KMS-11 (cell line): ENCODE measurements at regions not wholly inside any gene's neighbourhood (a gene's known extent, or its start where the extent isn't known, plus 50 kb on each side); places are given as distances from the start of the nearest gene placed in this dataset.

ENCODE experiments used
- H2AFZ ChIP-seq: fragments of 200-600 bp; sonication (generic); 2 replicates; pipeline ENCODE4 v1.6.1; 2016; ENCODE audit warnings: antibody characterized with exemption, mixed run types, low read depth
- H3K27ac ChIP-seq: fragments of 200-600 bp; sonication (generic); 2 replicates; pipeline ENCODE4 v1.6.1; 2016; ENCODE audit warnings: mild to moderate bottlenecking, mixed run types
- H3K27me3 ChIP-seq: fragments of 200-600 bp; sonication (generic); 2 replicates; pipeline ENCODE4 v1.6.1; 2017; ENCODE audit warnings: mild to moderate bottlenecking, low read depth, mixed run types, moderate library complexity; ENCODE audit not compliant: insufficient read depth
- H3K36me3 ChIP-seq: fragments of 200-600 bp; sonication (generic); 2 replicates; pipeline ENCODE4 v1.6.1; 2017; ENCODE audit warnings: mild to moderate bottlenecking, mixed run types; ENCODE audit not compliant: insufficient read depth
- H3K4me1 ChIP-seq: fragments of 200-600 bp; sonication (generic); 2 replicates; pipeline ENCODE4 v1.6.1; 2016; ENCODE audit warnings: mild to moderate bottlenecking, low read depth, mixed run types; ENCODE audit not compliant: poor library complexity, severe bottlenecking
- H3K4me2 ChIP-seq: fragments of 200-600 bp; sonication (generic); 2 replicates; pipeline ENCODE4 v1.7.0; 2016; ENCODE audit warnings: mild to moderate bottlenecking, mixed run types
- H3K4me3 ChIP-seq: fragments of 200-600 bp; sonication (generic); IDR thresholded peaks from 2 replicates; pipeline ENCODE4 v1.6.1; 2017; ENCODE audit warnings: low read depth, low read length, mixed read lengths; ENCODE audit not compliant: insufficient read depth
- H3K79me2 ChIP-seq: fragments of 200-600 bp; sonication (generic); 2 replicates; pipeline ENCODE4 v1.6.1; 2016; ENCODE audit warnings: low read depth, mixed run types; ENCODE audit not compliant: insufficient read depth
- H3K9ac ChIP-seq: fragments of 200-600 bp; sonication (generic); 2 replicates; pipeline ENCODE4 v1.6.1; 2016; ENCODE audit warnings: mild to moderate bottlenecking, mixed run types
- H4K20me1 ChIP-seq: fragments of 200-600 bp; sonication (generic); 2 replicates; pipeline ENCODE4 v1.6.1; 2016; ENCODE audit warnings: mild to moderate bottlenecking, mixed run types; ENCODE audit not compliant: insufficient read depth
- TF ChIP-seq, protein P1 (sequence below): fragments of 200-600 bp; sonication (generic); conservative IDR thresholded peaks from 2 replicates; pipeline ENCODE4 v1.6.1; 2017; ENCODE audit warnings: low read depth, mild to moderate bottlenecking, antibody characterized with exemption, low read length, moderate library complexity, mixed read lengths

DNA sequence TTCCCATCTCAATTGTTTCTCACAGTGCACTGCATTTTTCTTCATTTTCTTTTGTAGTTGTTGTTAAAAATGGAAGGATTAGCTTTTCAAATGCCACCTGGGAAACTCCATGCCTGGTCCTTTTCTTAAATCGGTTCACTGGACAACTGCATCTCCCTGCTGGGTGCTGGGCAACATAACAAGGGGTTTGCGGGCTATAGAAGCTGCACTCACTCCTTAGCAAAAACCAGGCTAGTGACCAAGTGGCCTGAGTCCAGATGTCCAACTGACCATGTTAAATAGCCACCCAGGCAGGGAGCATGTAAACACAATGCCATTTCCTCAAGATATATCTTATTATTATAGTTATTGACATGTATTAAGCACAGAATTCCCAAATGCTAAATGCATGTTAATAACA is 264.9 kb downstream of the ICOS start:
- H3K4me3 ChIP-seq, result no peak overlapping the region
- no peak overlapping the region for H3K27ac ChIP-seq
- no peaks in the 10 kb centered on the region for H3K36me3 ChIP-seq
- H3K79me2 ChIP-seq, result no peaks in the 10 kb centered on the region
- no peak overlapping the region for H3K9ac ChIP-seq
- no peaks in the 10 kb centered on the region for H4K20me1 ChIP-seq
- TF ChIP-seq, protein P1, sequence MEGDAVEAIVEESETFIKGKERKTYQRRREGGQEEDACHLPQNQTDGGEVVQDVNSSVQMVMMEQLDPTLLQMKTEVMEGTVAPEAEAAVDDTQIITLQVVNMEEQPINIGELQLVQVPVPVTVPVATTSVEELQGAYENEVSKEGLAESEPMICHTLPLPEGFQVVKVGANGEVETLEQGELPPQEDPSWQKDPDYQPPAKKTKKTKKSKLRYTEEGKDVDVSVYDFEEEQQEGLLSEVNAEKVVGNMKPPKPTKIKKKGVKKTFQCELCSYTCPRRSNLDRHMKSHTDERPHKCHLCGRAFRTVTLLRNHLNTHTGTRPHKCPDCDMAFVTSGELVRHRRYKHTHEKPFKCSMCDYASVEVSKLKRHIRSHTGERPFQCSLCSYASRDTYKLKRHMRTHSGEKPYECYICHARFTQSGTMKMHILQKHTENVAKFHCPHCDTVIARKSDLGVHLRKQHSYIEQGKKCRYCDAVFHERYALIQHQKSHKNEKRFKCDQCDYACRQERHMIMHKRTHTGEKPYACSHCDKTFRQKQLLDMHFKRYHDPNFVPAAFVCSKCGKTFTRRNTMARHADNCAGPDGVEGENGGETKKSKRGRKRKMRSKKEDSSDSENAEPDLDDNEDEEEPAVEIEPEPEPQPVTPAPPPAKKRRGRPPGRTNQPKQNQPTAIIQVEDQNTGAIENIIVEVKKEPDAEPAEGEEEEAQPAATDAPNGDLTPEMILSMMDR, result no peak
- H2AFZ ChIP-seq, result no peak overlapping the region
- H3K4me1 ChIP-seq, result no peaks in the 10 kb centered on the region
- no peaks in the 10 kb centered on the region for H3K27me3 ChIP-seq
- H3K4me2 ChIP-seq, result no peak overlapping the region

DNA sequence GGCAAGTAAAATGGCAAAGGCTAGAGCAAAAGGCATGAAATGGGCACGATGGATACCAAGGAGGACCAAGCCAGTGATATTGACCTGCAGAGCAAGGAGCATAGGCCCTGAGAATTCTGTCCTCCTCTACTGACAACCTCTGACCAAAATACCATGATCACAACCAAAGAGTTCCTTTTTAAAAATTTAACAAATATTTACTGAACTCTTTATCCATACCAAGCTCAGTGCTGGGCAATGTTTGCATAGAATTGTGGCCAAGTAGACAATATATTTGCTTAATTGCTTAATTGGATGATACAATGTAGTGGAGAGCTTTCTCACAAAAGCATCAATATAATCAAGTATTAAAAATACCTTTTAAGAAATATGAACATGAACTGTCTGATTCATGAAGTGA is 265.7 kb downstream of the ICOS start:
- H3K27ac ChIP-seq, result no peak overlapping the region
- no peak overlapping the region for H3K4me2 ChIP-seq
- no peaks in the 10 kb centered on the region for H3K27me3 ChIP-seq
- H3K79me2 ChIP-seq, result no peaks in the 10 kb centered on the region
- no peak overlapping the region for H3K4me3 ChIP-seq
- no peak overlapping the region for H3K9ac ChIP-seq
- no peak overlapping the region for H2AFZ ChIP-seq
- TF ChIP-seq, protein P1, result no peak
- no peaks in the 10 kb centered on the region for H3K36me3 ChIP-seq
- no peaks in the 10 kb centered on the region for H3K4me1 ChIP-seq
- H4K20me1 ChIP-seq, result no peaks in the 10 kb centered on the region

DNA sequence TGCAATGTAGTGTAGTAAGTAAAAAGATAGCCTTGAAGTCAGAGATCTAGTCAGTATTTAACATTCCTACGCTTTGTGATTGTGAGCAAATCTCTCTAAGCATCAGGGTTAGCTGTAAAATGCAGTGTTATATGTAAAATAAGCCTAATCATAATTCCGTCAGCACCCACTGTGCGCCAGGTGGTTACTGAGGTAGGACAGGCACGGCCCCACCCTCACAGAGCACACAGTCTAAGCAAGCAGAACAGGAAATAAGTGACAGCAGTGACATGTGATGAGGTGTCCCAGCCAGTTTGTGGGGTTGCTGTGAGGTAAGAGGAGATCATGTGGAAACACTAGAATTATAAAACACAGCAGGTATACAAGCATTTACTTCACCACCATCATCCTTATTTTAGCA is 267.1 kb downstream of the ICOS start:
- H3K27ac ChIP-seq, result no peak overlapping the region
- H3K27me3 ChIP-seq, result no peaks in the 10 kb centered on the region
- H4K20me1 ChIP-seq, result no peaks in the 10 kb centered on the region
- H2AFZ ChIP-seq, result no peak overlapping the region
- H3K4me3 ChIP-seq, result no peak overlapping the region
- no peak overlapping the region for H3K9ac ChIP-seq
- no peaks in the 10 kb centered on the region for H3K4me1 ChIP-seq
- H3K79me2 ChIP-seq, result no peaks in the 10 kb centered on the region
- no peaks in the 10 kb centered on the region for H3K36me3 ChIP-seq
- no peak overlapping the region for H3K4me2 ChIP-seq
- TF ChIP-seq, protein P1, result no peak

DNA sequence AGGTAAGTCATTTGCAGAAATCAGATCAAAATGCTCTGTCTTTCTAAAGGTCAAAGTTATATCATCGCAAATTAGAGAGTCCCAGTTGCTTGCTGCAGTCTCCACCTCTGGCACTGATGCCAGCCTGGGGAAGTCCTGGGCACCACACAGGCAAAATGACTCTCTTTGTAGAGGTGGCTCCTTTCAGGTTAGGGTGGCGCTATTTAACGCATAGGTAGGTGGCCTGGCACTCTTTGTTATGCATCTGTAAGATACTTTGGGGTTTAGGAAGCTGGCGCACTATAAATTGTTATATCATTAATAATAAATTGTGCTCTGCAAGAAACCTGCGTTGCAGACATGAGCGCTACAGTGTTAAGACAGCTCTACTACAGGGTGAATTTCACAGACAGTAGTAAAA is 268.5 kb downstream of the ICOS start:
- no peak overlapping the region for H3K4me2 ChIP-seq

More for the DNA sequence above, 268.5 kb downstream of the ICOS start:
- H4K20me1 ChIP-seq, result no peaks in the 10 kb centered on the region
- TF ChIP-seq, protein P1, result no peak
- no peaks in the 10 kb centered on the region for H3K4me1 ChIP-seq
- no peak overlapping the region for H2AFZ ChIP-seq
- no peaks in the 10 kb centered on the region for H3K36me3 ChIP-seq
- H3K9ac ChIP-seq, result no peak overlapping the region
- H3K4me3 ChIP-seq, result no peak overlapping the region
- H3K79me2 ChIP-seq, result no peaks in the 10 kb centered on the region
- no peaks in the 10 kb centered on the region for H3K27me3 ChIP-seq
- no peak overlapping the region for H3K27ac ChIP-seq
